Neural cell (in vitro differentiated cells): ENCODE measurements at regions not wholly inside any gene's neighbourhood (a gene's known extent, or its start where the extent isn't known, plus 50 kb on each side); places are given as distances from the start of the nearest gene placed in this dataset.

Experiments used
- H2AFZ ChIP-seq: fragments of 200-600, 300-800 bp; sonication (generic), shearing (Covaris generic); 2 replicates; pipeline ENCODE4 v1.6.0; 2014; ENCODE audit warnings: low read depth, mild to moderate bottlenecking, antibody characterized with exemption, low read length, moderate library complexity
- H3F3A ChIP-seq: fragments of 200-600 bp; shearing (Covaris generic); 2 replicates; pipeline ENCODE4 v1.6.1; 2016; ENCODE audit warnings: mild to moderate bottlenecking, moderate library complexity, mixed read lengths, antibody characterized with exemption, low read length; ENCODE audit not compliant: insufficient read depth, poor library complexity, severe bottlenecking
- H3K27ac ChIP-seq: fragments of 200-600, 300-800 bp; sonication (generic), shearing (Covaris generic); 2 replicates; pipeline ENCODE4 v1.5.1; 2014; ENCODE audit warnings: mild to moderate bottlenecking, low read length, moderate library complexity
- H3K27me3 ChIP-seq: fragments of 300-800, 200-600 bp; sonication (generic), shearing (Covaris generic); 2 replicates; pipeline ENCODE4 v1.6.0; 2014; ENCODE audit warnings: mild to moderate bottlenecking, low read depth, low read length, moderate library complexity; ENCODE audit not compliant: insufficient read depth
- H3K36me3 ChIP-seq: fragments of 300-800, 200-600 bp; sonication (generic), shearing (Covaris generic); 2 replicates; pipeline ENCODE4 v1.5.1; 2014; ENCODE audit warnings: mild to moderate bottlenecking, antibody characterized with exemption, low read length, moderate library complexity; ENCODE audit not compliant: insufficient read depth
- H3K4me2 ChIP-seq: fragments of 300-800, 200-600 bp; sonication (generic), shearing (Covaris generic); 2 replicates; pipeline ENCODE4 v1.6.0; 2014; ENCODE audit warnings: mild to moderate bottlenecking, low read length
- H3K4me3 ChIP-seq: fragments of 300-800, 200-600 bp; sonication (generic), shearing (Covaris generic); 2 replicates; pipeline ENCODE4 v1.5.1; 2014; ENCODE audit warnings: mild to moderate bottlenecking, low read length, moderate library complexity
- H3K79me2 ChIP-seq: fragments of 200-600 bp; shearing (Covaris generic); replicated peaks from 2 replicates; pipeline ENCODE4 v1.6.0; 2014; ENCODE audit warnings: mild to moderate bottlenecking, low read length, moderate library complexity; ENCODE audit not compliant: insufficient read depth
- H3K9ac ChIP-seq: fragments of 300-800, 200-600 bp; sonication (generic), shearing (Covaris generic); 2 replicates; pipeline ENCODE4 v1.6.1; 2016; ENCODE audit warnings: mild to moderate bottlenecking, low read length, mixed read lengths
- H3K9me2 ChIP-seq: fragments of 200-600 bp; shearing (Covaris generic); 2 replicates; pipeline ENCODE4 v1.6.1; 2016; ENCODE audit warnings: mild to moderate bottlenecking, low read length, mixed read lengths; ENCODE audit not compliant: insufficient read depth
- H3K9me3 ChIP-seq: fragments of 200-600, 300-800 bp; sonication (generic), shearing (Covaris generic); 2 replicates; pipeline ENCODE4 v1.6.1; 2016; ENCODE audit warnings: mild to moderate bottlenecking, mixed run types, low read length, moderate library complexity, mixed read lengths
- H4K20me1 ChIP-seq: fragments of 200-600 bp; shearing (Covaris generic); 2 replicates; pipeline ENCODE4 v1.6.1; 2016; ENCODE audit warnings: mild to moderate bottlenecking, mixed run types; ENCODE audit not compliant: insufficient read depth
- EP300 ChIP-seq: fragments of 450-650 bp; conservative IDR thresholded peaks from 2 replicates; pipeline ENCODE4 v1.6.1; 2014; ENCODE audit warnings: antibody characterized with exemption, mild to moderate bottlenecking, moderate library complexity; ENCODE audit not compliant: poor library complexity, severe bottlenecking
- EZH2 ChIP-seq: fragments of 200-600, 300-800 bp; shearing (Covaris generic), sonication (generic); IDR thresholded peaks from 2 replicates; pipeline ENCODE4 v1.6.1; 2014; ENCODE audit warnings: antibody characterized with exemption, low read length, borderline replicate concordance, mild to moderate bottlenecking; ENCODE audit not compliant: insufficient read depth, poor library complexity, severe bottlenecking
- MXI1 ChIP-seq: fragments of 450-650 bp; conservative IDR thresholded peaks from 2 replicates; pipeline ENCODE4 v1.6.1; 2014; ENCODE audit warnings: antibody characterized with exemption, mild to moderate bottlenecking; ENCODE audit not compliant: poor library complexity, severe bottlenecking
- POLR2AphosphoS5 ChIP-seq: IDR thresholded peaks from 2 replicates; pipeline ENCODE4 v1.6.1; 2012
- RAD21 ChIP-seq: fragments of 450-650 bp; conservative IDR thresholded peaks from 2 replicates; pipeline ENCODE4 v1.6.1; 2014; ENCODE audit warnings: antibody characterized with exemption, mild to moderate bottlenecking, moderate library complexity
- SMC3 ChIP-seq: fragments of 450-650 bp; conservative IDR thresholded peaks from 2 replicates; pipeline ENCODE4 v1.6.1; 2014; ENCODE audit warnings: antibody characterized with exemption, mild to moderate bottlenecking, moderate library complexity; ENCODE audit not compliant: poor library complexity
- TAF1 ChIP-seq: IDR thresholded peaks from 2 replicates; pipeline ENCODE4 v1.6.1; 2012; ENCODE audit warnings: low read depth
- TF ChIP-seq, protein P1 (sequence below): fragments of 450-650 bp; IDR thresholded peaks from 2 replicates; pipeline ENCODE4 v1.5.1; 2014; ENCODE audit warnings: antibody characterized with exemption, mild to moderate bottlenecking, moderate library complexity; ENCODE audit not compliant: poor library complexity, severe bottlenecking
- TF ChIP-seq, protein P2 (sequence below): IDR thresholded peaks from 2 replicates; pipeline ENCODE4 v1.6.1; 2012; ENCODE audit warnings: borderline replicate concordance

DNA sequence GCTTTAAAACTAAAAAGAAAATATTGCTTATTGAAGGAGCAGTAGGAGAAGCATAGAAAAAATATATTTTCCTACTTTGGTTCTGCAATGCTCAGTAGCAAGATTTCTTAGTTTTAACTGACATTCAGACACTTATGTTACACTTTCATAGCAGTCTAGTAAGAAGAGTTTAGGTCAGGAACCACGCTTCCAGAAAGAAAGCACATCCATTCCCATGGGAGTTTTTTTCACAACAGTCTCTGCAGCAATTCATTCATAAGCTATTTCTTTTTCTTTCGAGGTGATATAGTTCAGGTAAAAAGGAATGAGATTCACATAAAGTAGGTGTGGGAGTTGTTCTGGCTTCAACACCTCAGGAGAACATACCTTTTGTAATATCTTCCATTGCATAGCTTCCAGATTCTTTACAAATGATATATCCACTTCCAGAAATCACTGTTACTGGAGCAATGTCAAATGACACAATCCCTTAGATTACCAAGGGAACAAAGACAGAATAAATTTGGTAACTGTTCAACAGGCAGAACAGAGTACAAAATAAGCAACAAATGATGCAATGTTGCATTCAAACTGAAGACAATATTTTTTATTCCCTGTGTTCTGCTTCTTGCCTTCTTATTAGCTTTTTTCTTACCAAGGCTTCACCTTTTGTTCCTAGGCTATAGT lies 95.2 kb upstream of the GULP1 start:
- H3K9me2 ChIP-seq = no peaks in the 10 kb centered on the region
- TF ChIP-seq, protein P1, sequence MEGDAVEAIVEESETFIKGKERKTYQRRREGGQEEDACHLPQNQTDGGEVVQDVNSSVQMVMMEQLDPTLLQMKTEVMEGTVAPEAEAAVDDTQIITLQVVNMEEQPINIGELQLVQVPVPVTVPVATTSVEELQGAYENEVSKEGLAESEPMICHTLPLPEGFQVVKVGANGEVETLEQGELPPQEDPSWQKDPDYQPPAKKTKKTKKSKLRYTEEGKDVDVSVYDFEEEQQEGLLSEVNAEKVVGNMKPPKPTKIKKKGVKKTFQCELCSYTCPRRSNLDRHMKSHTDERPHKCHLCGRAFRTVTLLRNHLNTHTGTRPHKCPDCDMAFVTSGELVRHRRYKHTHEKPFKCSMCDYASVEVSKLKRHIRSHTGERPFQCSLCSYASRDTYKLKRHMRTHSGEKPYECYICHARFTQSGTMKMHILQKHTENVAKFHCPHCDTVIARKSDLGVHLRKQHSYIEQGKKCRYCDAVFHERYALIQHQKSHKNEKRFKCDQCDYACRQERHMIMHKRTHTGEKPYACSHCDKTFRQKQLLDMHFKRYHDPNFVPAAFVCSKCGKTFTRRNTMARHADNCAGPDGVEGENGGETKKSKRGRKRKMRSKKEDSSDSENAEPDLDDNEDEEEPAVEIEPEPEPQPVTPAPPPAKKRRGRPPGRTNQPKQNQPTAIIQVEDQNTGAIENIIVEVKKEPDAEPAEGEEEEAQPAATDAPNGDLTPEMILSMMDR = no peak
- TF ChIP-seq, protein P2, sequence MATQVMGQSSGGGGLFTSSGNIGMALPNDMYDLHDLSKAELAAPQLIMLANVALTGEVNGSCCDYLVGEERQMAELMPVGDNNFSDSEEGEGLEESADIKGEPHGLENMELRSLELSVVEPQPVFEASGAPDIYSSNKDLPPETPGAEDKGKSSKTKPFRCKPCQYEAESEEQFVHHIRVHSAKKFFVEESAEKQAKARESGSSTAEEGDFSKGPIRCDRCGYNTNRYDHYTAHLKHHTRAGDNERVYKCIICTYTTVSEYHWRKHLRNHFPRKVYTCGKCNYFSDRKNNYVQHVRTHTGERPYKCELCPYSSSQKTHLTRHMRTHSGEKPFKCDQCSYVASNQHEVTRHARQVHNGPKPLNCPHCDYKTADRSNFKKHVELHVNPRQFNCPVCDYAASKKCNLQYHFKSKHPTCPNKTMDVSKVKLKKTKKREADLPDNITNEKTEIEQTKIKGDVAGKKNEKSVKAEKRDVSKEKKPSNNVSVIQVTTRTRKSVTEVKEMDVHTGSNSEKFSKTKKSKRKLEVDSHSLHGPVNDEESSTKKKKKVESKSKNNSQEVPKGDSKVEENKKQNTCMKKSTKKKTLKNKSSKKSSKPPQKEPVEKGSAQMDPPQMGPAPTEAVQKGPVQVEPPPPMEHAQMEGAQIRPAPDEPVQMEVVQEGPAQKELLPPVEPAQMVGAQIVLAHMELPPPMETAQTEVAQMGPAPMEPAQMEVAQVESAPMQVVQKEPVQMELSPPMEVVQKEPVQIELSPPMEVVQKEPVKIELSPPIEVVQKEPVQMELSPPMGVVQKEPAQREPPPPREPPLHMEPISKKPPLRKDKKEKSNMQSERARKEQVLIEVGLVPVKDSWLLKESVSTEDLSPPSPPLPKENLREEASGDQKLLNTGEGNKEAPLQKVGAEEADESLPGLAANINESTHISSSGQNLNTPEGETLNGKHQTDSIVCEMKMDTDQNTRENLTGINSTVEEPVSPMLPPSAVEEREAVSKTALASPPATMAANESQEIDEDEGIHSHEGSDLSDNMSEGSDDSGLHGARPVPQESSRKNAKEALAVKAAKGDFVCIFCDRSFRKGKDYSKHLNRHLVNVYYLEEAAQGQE = no peak
- TF ChIP-seq RAD21 (no peak), EP300 (no peak), TAF1 (no peak), EZH2 (no peak), POLR2AphosphoS5 (no peak), SMC3 (no peak), MXI1 (no peak)
- no peak overlapping the region for H3K4me2 ChIP-seq
- H3K36me3 ChIP-seq = no peaks in the 10 kb centered on the region
- H3K9ac ChIP-seq = no peak overlapping the region
- H3F3A ChIP-seq = no peaks in the 10 kb centered on the region
- no peak overlapping the region for H3K4me3 ChIP-seq
- H2AFZ ChIP-seq = no peak overlapping the region
- no peaks in the 10 kb centered on the region for H3K9me3 ChIP-seq
- no peaks in the 10 kb centered on the region for H4K20me1 ChIP-seq
- no peaks in the 10 kb centered on the region for H3K79me2 ChIP-seq
- no peak overlapping the region for H3K27ac ChIP-seq
- no peaks in the 10 kb centered on the region for H3K27me3 ChIP-seq

DNA sequence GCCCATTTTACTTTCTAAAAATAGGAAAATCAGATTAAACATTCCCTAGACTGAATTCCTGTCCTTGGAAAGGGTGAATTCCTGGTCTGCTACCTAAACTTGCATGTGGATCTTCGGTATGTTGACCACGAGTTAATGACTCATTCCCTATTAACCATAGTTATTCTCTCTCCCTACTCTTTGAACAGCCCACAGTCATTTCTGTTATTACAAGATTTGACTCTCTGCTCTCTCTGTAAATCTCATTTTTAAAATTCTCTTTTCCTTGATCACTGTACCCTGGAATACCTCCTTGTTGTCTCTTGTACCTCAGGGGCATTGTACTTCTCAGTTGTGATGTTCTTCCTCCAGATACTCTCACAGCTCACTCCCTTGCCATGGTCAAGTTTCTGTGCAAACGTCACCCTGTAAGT lies 92.0 kb upstream of the GULP1 start:
- no peak overlapping the region for H3K9ac ChIP-seq
- TF ChIP-seq MXI1 (no peak), POLR2AphosphoS5 (no peak), EP300 (no peak), RAD21 (no peak), SMC3 (no peak), EZH2 (no peak), TAF1 (no peak)
- TF ChIP-seq, protein P1 = no peak
- TF ChIP-seq, protein P2 = no peak
- H3K4me2 ChIP-seq = no peak overlapping the region
- H2AFZ ChIP-seq = no peak overlapping the region
- H3K27me3 ChIP-seq = no peaks in the 10 kb centered on the region
- H3K4me3 ChIP-seq = no peak overlapping the region
- no peaks in the 10 kb centered on the region for H4K20me1 ChIP-seq
- no peaks in the 10 kb centered on the region for H3K9me2 ChIP-seq
- H3K79me2 ChIP-seq = no peaks in the 10 kb centered on the region
- no peaks in the 10 kb centered on the region for H3K36me3 ChIP-seq
- H3K9me3 ChIP-seq = no peaks in the 10 kb centered on the region
- no peak overlapping the region for H3K27ac ChIP-seq
- H3F3A ChIP-seq = no peaks in the 10 kb centered on the region
